Mesodermal cell (in vitro differentiated cells): ENCODE measurements at regions not wholly inside any gene's neighbourhood (a gene's known extent, or its start where the extent isn't known, plus 50 kb on each side); places are given as distances from the start of the nearest gene placed in this dataset.
"Not testable (repeated sequence)": the region's sequence is repeated elsewhere in the genome, so short reads cannot be mapped to it uniquely, and the experiment has no call there.

Experiments used
- H3K27ac ChIP-seq: 2 replicates; pipeline ENCODE4 v1.7.0; 2013; ENCODE audit warnings: mild to moderate bottlenecking, low read depth, low read length, moderate library complexity; ENCODE audit not compliant: severe bottlenecking
- H3K36me3 ChIP-seq: 2 replicates; pipeline ENCODE4 v1.7.1; 2013; ENCODE audit warnings: mild to moderate bottlenecking, low read length, moderate library complexity; ENCODE audit not compliant: control insufficient read depth, insufficient read depth
- H3K4me1 ChIP-seq: one replicate; pipeline ENCODE4 v1.7.1; 2013; ENCODE audit warnings: mild to moderate bottlenecking, low read length; ENCODE audit not compliant: insufficient read depth, control insufficient read depth, poor library complexity, severe bottlenecking
- H3K4me3 ChIP-seq: 2 replicates; pipeline ENCODE4 v1.7.0; 2013; ENCODE audit warnings: low read length, control low read depth, mild to moderate bottlenecking; ENCODE audit not compliant: insufficient read depth, poor library complexity, severe bottlenecking; ENCODE audit errors: extremely low read depth
- H3K9me3 ChIP-seq: 2 replicates; pipeline ENCODE4 v1.7.1; 2013; ENCODE audit warnings: mild to moderate bottlenecking, low read length, moderate library complexity; ENCODE audit not compliant: control insufficient read depth
- WGBS, 2 experiments: methylation state at CpG; one replicate each; pipeline ENCODE4 v1.1.5; 2013; ENCODE audit warnings: missing lambda C conversion rate in 2 of 2; ENCODE audit not compliant: insufficient coverage in 2 of 2; 5-methylcytosine and 5-hydroxymethylcytosine counted together

GRCh38 chr6:140537211-140537610 lies 1162.8 kb upstream of the CITED2 start:
- no peak overlapping the region for H3K4me3 ChIP-seq

GRCh38 chr6:140535511-140535910 lies 1161.1 kb upstream of the CITED2 start:
- Histone ChIP-seq H3K36me3 (no peaks in the 10 kb centered on the region), H3K4me3 (no peak overlapping the region), H3K9me3 (peaks cover 6% of the 10 kb centered on the region), H3K27ac (no peak overlapping the region), H3K4me1 (peaks cover 22% of the 10 kb centered on the region)
- WGBS, 2 experiments: no CpG with 5 or more reads among the region's 1 CpG

More at GRCh38 chr6:140537211-140537610, 1162.8 kb upstream of the CITED2 start:
- H3K4me1 ChIP-seq: peaks cover 22% of the 10 kb centered on the region
- peak overlapping the region; percentile 95 for H3K27ac ChIP-seq
- H3K36me3 ChIP-seq: no peaks in the 10 kb centered on the region
- H3K9me3 ChIP-seq: peaks cover 6% of the 10 kb centered on the region
- 100% methylated on average over 2 of the region's 3 CpGs; no CpG with 5 or more reads in 1 of the 2 experiments for WGBS, 2 experiments

DNA sequence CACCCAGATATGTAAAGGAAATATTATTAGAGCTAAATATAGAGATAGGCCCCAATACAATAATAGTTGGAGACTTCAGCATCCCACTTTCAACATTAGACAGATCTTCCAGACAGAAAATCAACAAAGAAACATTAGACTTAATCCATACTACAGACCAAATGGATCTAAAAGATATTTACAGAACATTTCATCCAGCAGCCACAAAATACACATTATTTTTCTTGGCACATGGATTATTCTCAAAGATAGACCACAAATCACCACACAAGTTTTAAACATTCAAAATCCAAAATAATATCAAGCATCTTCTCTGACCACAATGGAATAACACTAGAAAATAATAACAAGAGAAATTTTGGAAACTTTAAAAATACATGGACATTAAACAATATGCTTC lies 1159.1 kb upstream of the CITED2 start:
- Histone ChIP-seq H3K27ac (no peak overlapping the region), H3K36me3 (no peaks in the 10 kb centered on the region), H3K4me3 (no peak overlapping the region), H3K4me1 (peaks cover 16% of the 10 kb centered on the region), H3K9me3 (peaks cover 6% of the 10 kb centered on the region)

GRCh38 chr6:140504776-140505175 lies 1130.3 kb upstream of the CITED2 start:
- no peak overlapping the region for H3K4me3 ChIP-seq
- H3K27ac ChIP-seq: no peak overlapping the region
- H3K9me3 ChIP-seq: no peaks in the 10 kb centered on the region
- H3K36me3 ChIP-seq: no peaks in the 10 kb centered on the region
- H3K4me1 ChIP-seq: no peaks in the 10 kb centered on the region
- WGBS, 2 experiments: no CpG with 5 or more reads among the region's 1 CpG

GRCh38 chr6:140500849-140501248 lies 1126.4 kb upstream of the CITED2 start:
- no peaks in the 10 kb centered on the region for H3K4me1 ChIP-seq
- H3K9me3 ChIP-seq: no peaks in the 10 kb centered on the region
- no peak overlapping the region for H3K27ac ChIP-seq
- no peaks in the 10 kb centered on the region for H3K36me3 ChIP-seq
- 100% methylated on average over 1 of the region's 3 CpGs; no CpG with 5 or more reads in 1 of the 2 experiments for WGBS, 2 experiments
- no peak overlapping the region for H3K4me3 ChIP-seq

DNA sequence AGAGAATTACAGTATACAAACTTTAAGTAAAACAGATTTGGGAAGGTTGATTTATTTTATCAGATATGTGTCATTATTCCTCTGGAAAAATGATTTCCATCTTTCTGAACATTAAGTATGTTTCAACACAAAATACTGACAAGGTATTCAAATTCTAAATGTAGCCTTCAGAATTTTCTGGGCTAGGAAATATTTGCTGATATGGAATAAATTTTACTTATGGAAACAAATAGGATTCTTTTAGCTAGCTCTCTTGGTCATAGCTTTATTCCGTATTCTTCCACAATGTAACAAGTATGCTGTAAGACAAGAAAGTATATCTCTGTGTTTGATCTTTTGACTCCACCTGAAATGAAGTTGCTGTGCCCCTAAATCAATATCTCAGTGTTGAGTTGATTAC lies 1125.2 kb upstream of the CITED2 start:
- no CpG with 5 or more reads among the region's 1 CpG for WGBS, 2 experiments
- Histone ChIP-seq H3K36me3 (no peaks in the 10 kb centered on the region), H3K9me3 (no peaks in the 10 kb centered on the region), H3K4me3 (no peak overlapping the region), H3K27ac (no peak overlapping the region), H3K4me1 (no peaks in the 10 kb centered on the region)

DNA sequence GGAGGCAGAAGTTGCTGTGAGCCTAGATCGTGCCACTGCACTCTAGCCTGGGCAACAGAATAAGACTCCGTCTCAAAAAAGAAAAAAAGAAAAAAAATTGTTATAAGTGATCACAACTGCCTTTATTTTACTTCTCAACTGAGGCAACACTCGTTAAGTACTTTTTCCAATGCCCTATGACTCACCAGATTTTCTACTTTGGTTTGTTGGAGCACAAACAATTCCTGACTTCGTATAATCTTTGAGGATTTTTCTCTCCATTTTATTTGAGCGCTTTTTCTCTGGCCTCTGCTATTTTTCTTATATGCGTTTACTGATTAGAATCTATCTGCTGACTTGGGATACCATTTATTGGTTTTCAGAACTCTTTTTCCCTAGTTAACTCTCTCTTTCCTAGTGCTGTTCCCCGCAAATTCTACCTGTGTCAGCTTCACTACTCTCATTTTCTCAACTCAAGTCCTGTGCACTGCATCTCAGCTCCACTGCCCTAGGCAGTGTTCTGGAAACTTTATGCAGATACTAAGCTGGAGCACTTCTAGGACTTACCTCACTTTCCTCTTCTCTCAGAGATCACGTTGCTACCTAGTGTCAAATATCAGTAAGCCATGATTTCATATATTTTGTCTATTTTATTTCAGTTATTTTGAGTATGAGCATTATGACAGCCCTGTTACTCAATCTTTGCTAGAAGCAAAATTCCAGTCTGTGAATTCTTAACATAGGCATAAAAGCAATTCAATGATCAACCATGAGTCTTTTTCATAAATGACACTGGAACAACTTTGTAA lies 1120.1 kb upstream of the CITED2 start:
- no peak overlapping the region for H3K27ac ChIP-seq
- 87 to 98% methylated on average over 5 to 6 of the region's 8 CpGs for WGBS, 2 experiments
- H3K36me3 ChIP-seq: no peaks in the 10 kb centered on the region
- H3K9me3 ChIP-seq: no peaks in the 10 kb centered on the region
- H3K4me1 ChIP-seq: no peaks in the 10 kb centered on the region
- H3K4me3 ChIP-seq: no peak overlapping the region

- not testable (repeated sequence) for H3K27ac ChIP-seq, H3K4me3 ChIP-seq, H3K36me3 ChIP-seq, H3K9me3 ChIP-seq, H3K4me1 ChIP-seq
- WGBS, 2 experiments: no CpG with 5 or more reads among the region's 4 CpGs
These were observed 1119.0 kb upstream of the CITED2 start for GRCh38 chr6:140493470-140493869.

DNA sequence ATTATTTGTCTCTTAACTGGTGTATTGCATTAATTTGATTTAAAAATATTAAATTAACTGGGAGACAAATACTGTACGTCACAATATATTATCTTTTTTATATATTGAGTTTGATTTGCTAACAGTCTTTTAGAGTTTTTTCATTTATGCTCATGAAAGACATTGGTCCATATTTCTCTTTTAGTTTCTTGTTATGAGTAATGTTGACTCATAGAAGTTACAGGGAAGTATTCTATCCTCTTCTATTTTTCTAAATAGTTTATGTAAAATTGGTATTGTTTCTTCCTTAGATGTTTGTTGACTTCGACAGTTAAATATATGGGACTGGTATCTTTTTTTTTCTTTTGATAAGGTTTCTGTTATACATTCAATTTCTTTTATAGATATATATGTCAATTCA lies 1115.6 kb upstream of the CITED2 start:
- Histone ChIP-seq H3K4me3 (no peak overlapping the region), H3K36me3 (no peaks in the 10 kb centered on the region), H3K27ac (no peak overlapping the region), H3K9me3 (no peaks in the 10 kb centered on the region), H3K4me1 (no peaks in the 10 kb centered on the region)
- WGBS, 2 experiments: no CpG with 5 or more reads among the region's 2 CpGs

DNA sequence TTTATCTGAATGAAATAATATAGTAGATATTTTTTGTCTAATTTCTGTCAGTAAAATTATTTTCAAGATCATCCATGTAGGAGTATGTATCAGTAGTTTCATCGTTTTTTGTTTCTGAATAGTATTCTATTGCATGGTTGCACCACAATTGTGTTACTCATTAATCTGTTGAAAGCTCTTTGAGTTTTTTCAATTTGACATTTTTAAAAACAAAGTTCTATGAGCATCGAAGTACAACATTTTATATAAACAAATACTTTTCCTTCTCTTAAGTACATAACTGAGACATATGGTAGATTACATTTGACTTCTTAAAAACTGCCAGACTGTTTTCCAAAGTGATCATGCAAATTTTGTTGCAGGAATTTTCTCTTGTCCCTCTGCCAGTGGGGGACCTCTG lies 1113.1 kb upstream of the CITED2 start:
- WGBS, 2 experiments: no CpG with 5 or more reads among the region's 2 CpGs
- Histone ChIP-seq H3K36me3 (no peaks in the 10 kb centered on the region), H3K4me3 (no peak overlapping the region), H3K27ac (no peak overlapping the region), H3K4me1 (no peaks in the 10 kb centered on the region), H3K9me3 (no peaks in the 10 kb centered on the region)

DNA sequence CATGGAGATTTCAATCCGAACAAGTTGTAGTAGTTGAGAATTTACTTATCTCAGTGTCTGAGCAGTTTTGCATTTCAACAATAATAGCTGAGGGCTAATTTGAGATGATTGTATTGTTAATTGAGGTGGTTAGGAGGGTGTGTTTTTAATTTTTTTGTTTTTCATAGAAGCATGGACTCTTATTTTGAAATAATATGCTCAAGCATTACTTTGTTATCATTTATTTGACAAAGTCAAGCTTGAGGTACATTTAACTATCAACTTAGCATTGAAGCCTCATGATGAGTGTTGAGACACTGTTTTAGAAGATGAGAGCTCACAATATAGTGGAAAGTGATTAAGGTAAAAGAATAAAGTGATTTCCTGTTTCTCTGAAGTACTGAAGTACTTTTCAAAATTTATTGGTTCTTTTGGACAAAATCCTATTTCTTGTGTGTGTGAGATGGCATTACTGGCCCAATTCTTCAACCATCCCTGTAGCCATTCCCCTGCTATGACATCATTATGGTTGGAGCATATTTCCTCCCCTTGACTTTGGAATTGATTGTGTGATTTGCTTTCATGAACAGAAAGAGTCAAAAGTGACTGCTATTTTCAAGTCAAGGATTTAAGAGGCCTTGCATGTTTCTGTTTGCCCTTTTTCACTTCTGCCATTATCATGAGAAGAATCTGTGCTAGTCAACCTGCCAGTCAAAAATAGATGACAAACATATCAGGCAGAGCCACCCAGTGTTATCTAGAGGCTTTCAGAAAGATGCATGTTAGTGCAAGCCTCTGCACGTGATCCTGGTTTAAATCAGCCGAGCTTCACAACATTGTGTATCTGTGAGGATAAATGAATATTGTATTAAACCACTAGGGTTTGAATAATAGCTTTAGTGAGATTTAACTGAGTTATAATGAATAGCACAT lies 1112.3 kb upstream of the CITED2 start:
- no peak overlapping the region for H3K27ac ChIP-seq

More for the DNA sequence above, 1112.3 kb upstream of the CITED2 start:
- H3K9me3 ChIP-seq: no peaks in the 10 kb centered on the region
- no peaks in the 10 kb centered on the region for H3K4me1 ChIP-seq
- 100% methylated on average over 2 of the region's 3 CpGs for WGBS, 2 experiments
- no peaks in the 10 kb centered on the region for H3K36me3 ChIP-seq
- no peak overlapping the region for H3K4me3 ChIP-seq
